ENCODE measurements at regions not wholly inside any gene's neighbourhood (a gene's known extent, or its start where the extent isn't known, plus 50 kb on each side); places are given as distances from the start of the nearest gene placed in this dataset.

GRCh38 chr2:111703759-111704158, 180.2 kb downstream of the ANAPC1 start:
- DNase-seq, result no peak

DNA sequence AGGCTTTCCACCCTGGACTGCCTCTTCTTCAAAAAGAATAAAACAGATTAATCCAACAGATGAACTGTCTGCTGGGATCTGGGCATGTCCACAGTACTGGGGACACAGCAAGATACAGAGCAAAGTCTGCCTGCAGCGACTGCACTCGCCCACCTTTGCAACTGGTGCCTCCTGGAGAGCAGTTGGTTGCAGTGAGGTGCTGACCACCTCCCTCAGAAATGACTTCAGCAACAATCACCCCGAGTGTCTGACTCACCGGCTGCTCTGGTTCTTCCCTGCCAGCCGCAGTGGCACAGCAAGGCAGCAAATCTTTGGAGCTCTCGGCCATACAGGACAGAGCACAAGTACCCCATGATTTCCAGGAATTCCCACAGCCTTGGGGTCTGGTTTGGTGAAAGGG, 179.7 kb downstream of the ANAPC1 start:
- DNase-seq, result no peak

- DNase-seq, result no peak
Observed at GRCh38 chr2:111705239-111705638, 178.8 kb downstream of the ANAPC1 start.

GRCh38 chr2:111705711-111706336, 178.2 kb downstream of the ANAPC1 start:
- no peak for DNase-seq

DNA sequence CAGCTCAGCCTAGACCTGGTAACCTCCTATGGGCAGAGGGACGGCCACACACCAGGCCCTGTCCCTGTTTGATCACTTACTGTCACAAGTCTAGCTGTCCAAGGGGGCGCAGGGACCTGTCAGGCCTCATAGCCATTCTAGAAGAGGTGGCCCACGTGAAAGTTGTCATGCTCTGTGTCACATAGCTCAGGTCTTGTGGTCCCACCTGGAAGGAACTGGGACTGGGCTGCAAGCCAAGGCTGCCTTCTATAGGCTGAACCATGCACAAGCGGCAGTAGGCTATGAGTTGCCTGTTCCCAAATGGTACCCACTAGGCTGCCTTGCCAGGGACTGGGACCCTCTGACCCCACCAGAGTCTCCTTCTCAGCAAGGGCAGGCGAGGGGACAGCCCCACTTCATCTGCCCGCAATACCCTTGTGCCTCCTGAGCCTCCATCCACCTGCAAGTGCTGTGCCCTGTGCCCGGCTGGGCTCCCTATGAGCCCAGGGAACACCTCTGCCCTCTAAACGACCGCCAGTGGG, 177.5 kb downstream of the ANAPC1 start:
- DNase-seq, result no peak

DNA sequence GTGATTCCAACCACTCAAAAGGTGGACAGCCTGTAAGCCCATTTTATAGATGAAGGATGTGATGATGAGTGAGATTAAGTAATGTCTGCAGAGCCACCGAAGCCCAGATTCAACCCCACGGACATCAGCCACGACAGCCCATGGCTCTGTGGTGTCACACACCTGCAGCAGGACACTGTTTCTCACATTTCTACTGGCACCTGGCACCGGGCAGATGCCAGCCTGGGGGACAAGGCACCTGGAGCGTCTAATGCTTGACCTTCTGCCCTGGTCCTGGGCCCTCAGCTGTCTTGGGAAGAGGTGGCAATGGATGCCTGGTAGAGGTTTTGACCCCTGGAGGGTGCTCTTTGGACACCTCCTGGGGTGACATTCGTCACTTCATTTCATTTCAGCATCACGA, 176.3 kb downstream of the ANAPC1 start:
- DNase-seq, result no peak

DNA sequence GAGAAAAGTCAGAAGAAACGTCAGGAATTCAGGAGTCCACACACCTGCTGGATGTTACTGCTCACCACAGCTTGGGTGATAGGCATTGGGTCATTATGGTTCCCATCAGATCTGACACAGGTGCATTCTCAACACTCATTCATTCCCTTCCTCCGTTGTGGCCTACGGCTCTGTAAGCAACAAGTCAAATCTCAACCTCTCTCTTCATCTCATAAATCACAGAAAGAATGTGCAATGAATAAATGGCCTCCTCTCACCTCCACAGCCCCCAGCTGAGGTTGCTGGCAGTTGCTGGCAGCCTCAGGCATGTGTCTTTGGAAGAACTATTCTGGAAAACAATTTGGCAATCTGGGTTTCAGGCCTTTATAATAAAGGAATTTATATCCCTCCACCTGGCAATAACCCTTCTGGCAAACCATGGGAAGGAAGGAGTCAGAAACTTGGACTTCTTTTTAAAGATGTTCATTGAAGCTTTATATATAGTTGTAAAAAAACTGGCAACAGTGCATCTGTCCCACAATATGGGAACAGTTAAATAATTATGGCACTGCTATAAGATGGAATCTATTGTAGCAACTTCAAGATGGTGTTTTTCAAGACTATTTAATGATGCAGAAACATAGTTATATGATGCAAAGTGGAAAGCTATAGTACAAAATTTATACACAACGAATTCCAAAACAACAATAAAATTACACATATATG, 175.4 kb downstream of the ANAPC1 start:
- DNase-seq, result no peak

GRCh38 chr2:111709321-111709720, 174.7 kb downstream of the ANAPC1 start:
- peak in 1 of 56 donors; percentile 2 for DNase-seq

DNA sequence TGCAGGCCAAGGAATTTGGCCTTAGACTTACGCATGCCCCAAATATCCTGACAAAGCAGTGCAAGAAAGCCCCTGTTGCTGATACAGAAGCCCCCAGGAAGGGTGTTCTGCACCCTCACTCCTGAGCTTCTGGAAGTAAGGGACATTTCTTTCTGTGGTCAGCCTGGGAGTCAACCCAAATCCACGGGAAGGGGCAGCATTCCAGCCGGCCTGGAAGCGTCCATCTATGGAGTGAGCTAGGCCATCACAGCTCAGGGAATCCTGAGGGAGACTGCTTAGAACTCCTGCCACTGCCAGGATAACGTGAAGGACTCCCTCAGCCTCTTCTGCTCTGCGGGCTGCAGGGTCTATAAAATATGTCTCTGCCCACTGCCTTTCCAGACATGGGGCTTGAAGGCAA, 173.9 kb downstream of the ANAPC1 start:
- peak in 1 of 56 donors; percentile 13 for DNase-seq

DNA sequence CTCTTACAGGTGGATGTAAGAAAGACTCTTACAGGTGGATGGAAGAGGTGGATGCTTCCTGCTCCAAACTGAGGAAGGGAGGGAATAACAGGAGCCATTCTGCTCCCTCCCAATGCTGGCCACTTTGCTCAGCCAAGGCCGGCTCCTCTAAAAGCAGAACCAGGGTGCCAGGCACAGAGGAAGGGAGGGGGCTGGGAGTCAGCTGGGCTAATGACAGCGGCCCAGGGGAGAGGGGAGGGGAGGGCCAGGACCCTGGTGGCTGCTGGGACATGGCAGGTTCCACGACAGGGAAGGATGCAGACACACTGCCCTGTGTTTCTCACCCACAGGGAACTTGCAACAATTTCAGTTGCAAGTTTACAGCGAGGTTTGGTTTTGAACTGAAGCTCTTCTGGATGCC, 173.4 kb downstream of the ANAPC1 start:
- no peak for DNase-seq

GRCh38 chr2:111711270-111711669, 172.7 kb downstream of the ANAPC1 start:
- DNase-seq, result no peak

DNA sequence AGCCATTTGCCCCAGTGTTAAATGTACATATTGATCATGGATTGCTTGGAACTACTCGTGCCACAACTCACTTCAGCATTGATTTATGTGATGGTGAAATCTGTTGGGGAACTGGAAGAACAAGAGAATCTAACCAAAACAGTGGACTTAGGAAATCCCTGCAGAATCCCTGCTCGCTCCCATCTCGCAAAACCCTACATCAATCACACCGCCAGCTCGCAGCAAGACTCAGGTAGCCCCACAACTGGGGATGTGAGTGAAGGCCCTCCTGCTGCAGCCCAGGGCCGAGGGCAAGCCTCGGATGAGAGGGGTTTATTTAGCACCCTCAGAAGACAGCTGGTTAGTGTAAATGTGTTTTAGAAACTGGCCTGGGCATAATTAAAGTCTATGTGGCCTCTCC, 171.6 kb downstream of the ANAPC1 start:
- no peak for DNase-seq

DNA sequence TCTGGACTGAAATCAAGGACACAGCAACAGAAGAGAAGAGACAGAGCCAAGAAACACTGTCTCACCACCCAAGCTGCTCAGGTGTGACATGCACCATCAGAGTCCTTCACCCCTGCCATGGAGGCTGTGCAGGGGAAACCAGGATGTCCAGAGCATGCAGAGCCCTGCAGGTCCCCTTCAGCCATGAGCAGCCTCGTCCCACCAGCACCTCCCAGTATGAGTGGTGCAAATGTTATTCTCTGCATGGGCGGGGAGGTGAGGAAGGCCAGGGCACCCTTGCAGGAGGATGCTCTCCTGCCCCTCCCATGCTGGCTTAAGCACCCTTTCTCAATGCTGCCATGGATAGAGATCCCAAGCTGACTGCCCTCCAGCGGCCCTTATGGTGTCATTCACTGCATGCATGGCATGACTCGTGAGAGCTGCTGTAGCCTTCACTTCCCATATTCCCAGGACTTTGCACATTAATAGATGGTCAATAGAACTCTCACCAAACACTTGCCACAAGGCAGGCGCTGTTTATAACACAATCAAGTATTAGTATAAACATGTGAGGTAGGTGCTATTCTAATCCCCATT, 171.0 kb downstream of the ANAPC1 start:
- no peak for DNase-seq

DNA sequence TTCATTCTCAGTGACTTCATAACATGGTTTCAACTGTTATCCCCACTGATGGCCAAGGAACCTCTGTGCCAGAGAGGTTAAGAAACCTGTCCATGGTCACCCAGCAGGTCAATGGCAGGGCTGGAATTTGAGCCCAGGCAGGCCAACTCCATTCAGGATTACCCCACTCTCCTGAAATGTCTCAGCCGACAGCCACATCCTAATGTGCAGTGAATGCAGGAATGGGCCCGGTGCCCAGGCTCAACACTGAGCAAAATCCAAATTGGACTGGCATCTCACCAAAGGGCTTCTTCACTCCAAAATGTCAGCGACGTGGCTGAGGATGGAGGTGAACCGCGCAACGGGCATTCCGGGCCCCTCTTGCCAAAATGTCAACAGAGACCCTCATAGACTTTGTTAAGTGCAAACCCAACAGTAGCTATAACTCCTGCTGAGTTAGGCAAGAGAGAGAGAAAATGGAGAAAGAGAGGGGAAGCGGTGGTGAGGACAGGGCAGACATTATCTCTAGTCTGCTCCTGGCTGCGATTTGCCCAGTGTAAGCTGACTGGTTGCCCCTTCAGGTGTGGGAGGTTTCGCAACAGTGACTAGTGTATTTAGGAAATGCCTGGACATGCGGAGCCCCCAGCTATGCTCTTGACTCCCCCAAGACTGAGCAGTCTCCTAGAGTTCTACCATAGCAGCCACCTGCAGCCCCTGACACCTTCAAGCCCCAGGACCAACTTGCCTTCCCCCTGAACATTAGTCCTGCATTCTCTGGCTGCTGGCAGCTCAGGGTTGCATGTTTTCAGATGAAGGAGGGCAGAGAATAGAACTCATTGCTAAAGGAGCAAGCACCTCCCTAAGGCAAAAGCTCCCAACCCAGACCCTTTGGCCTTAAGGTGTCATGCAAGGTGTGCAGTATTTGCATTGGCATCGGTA, 167.7 kb downstream of the ANAPC1 start:
- peak in 1 of 56 donors; percentile 19 for DNase-seq

GRCh38 chr2:111716905-111717775, 166.9 kb downstream of the ANAPC1 start:
- DNase-seq, result no peak
